NT2/D1 (cell line): ENCODE measurements at regions not wholly inside any gene's neighbourhood (a gene's known extent, or its start where the extent isn't known, plus 50 kb on each side); places are given as distances from the start of the nearest gene placed in this dataset.
"Not testable (repeated sequence)": the region's sequence is repeated elsewhere in the genome, so short reads cannot be mapped to it uniquely, and the experiment has no call there.

Source experiments
- SUZ12 ChIP-seq: IDR thresholded peaks from 2 replicates; pipeline ENCODE4 v1.6.1; 2011; ENCODE audit not compliant: insufficient read length, insufficient read depth; ENCODE audit errors: extremely low read depth
- YY1 ChIP-seq: IDR thresholded peaks from 2 replicates; pipeline ENCODE4 v1.6.1; 2011; ENCODE audit not compliant: insufficient read length, insufficient read depth
- ZNF274 ChIP-seq: IDR thresholded peaks from 2 replicates; pipeline ENCODE4 v1.6.1; 2011; ENCODE audit warnings: mild to moderate bottlenecking, low read depth, low read length

- TF ChIP-seq YY1, ZNF274, SUZ12: not testable (repeated sequence)
Observed at GRCh38 chr10:80013139-80013538, 64.2 kb upstream of the SFTPD start.
